WTC11 (cell line): ENCODE measurements at regions not wholly inside any gene's neighbourhood (a gene's known extent, or its start where the extent isn't known, plus 50 kb on each side); places are given as distances from the start of the nearest gene placed in this dataset.

Experiments
- JUN ChIP-seq: sonication (generic); formaldehyde crosslinking; IDR thresholded peaks from 2 replicates; pipeline ENCODE4 v1.8.0; 2023; ENCODE audit warnings: mild to moderate bottlenecking, missing genetic modification reagents
- KAT7 ChIP-seq: sonication (generic); formaldehyde crosslinking; IDR thresholded peaks from 2 replicates; pipeline ENCODE4 v1.8.1; 2023; ENCODE audit warnings: missing genetic modification reagents, mild to moderate bottlenecking, borderline replicate concordance
- TF ChIP-seq, protein P1 (sequence below): fragments of 200-600 bp; IDR thresholded peaks from 2 replicates; pipeline ENCODE4 v1.8.0; 2022; ENCODE audit warnings: antibody characterized with exemption
- TF ChIP-seq, protein P2 (sequence below): sonication (generic); formaldehyde crosslinking; IDR thresholded peaks from 2 replicates; pipeline ENCODE4 v1.8.1; 2023; ENCODE audit warnings: mild to moderate bottlenecking, missing genetic modification reagents
- TF ChIP-seq, protein P3 (sequence below): sonication (generic); formaldehyde crosslinking; IDR thresholded peaks from 2 replicates; pipeline ENCODE4 v1.8.1; 2022; ENCODE audit warnings: low read depth, mild to moderate bottlenecking, moderate library complexity, missing genetic modification reagents, borderline replicate concordance
- TF ChIP-seq, protein P4 (sequence below): sonication (generic); formaldehyde crosslinking; IDR thresholded peaks from 2 replicates; pipeline ENCODE4 v1.8.1; 2023; ENCODE audit warnings: mild to moderate bottlenecking, missing genetic modification reagents

DNA sequence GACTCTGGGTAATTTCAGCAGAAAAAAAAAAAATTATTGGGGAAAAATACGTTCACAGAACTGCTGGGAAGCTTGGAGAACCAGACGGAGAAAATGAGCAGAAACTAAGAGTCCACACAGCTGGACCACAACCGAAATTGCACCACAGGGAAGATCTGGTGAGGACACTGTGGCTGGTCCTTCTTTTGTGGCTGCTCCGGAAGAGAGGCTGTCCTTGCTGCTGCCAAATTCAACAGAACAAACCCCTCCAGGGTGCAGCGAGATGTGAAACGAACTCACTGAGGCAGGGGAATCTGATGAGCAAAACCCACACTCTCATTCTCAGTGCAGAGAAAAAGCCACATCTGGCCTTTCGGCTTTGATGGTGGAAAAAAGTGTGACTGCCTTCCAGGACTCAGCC is 200.0 kb downstream of the ACTL7B start:
- TF ChIP-seq, protein P1, sequence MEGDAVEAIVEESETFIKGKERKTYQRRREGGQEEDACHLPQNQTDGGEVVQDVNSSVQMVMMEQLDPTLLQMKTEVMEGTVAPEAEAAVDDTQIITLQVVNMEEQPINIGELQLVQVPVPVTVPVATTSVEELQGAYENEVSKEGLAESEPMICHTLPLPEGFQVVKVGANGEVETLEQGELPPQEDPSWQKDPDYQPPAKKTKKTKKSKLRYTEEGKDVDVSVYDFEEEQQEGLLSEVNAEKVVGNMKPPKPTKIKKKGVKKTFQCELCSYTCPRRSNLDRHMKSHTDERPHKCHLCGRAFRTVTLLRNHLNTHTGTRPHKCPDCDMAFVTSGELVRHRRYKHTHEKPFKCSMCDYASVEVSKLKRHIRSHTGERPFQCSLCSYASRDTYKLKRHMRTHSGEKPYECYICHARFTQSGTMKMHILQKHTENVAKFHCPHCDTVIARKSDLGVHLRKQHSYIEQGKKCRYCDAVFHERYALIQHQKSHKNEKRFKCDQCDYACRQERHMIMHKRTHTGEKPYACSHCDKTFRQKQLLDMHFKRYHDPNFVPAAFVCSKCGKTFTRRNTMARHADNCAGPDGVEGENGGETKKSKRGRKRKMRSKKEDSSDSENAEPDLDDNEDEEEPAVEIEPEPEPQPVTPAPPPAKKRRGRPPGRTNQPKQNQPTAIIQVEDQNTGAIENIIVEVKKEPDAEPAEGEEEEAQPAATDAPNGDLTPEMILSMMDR = no peak
- TF ChIP-seq, protein P2, sequence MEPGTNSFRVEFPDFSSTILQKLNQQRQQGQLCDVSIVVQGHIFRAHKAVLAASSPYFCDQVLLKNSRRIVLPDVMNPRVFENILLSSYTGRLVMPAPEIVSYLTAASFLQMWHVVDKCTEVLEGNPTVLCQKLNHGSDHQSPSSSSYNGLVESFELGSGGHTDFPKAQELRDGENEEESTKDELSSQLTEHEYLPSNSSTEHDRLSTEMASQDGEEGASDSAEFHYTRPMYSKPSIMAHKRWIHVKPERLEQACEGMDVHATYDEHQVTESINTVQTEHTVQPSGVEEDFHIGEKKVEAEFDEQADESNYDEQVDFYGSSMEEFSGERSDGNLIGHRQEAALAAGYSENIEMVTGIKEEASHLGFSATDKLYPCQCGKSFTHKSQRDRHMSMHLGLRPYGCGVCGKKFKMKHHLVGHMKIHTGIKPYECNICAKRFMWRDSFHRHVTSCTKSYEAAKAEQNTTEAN (CRISPR knock-in tag) = no peak
- no peak for TF ChIP-seq JUN (CRISPR knock-in tag)
- TF ChIP-seq, protein P3, sequence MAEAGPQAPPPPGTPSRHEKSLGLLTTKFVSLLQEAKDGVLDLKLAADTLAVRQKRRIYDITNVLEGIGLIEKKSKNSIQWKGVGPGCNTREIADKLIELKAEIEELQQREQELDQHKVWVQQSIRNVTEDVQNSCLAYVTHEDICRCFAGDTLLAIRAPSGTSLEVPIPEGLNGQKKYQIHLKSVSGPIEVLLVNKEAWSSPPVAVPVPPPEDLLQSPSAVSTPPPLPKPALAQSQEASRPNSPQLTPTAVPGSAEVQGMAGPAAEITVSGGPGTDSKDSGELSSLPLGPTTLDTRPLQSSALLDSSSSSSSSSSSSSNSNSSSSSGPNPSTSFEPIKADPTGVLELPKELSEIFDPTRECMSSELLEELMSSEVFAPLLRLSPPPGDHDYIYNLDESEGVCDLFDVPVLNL (CRISPR knock-in tag) = no peak
- no peak for TF ChIP-seq KAT7 (CRISPR knock-in tag)
- TF ChIP-seq, protein P4, sequence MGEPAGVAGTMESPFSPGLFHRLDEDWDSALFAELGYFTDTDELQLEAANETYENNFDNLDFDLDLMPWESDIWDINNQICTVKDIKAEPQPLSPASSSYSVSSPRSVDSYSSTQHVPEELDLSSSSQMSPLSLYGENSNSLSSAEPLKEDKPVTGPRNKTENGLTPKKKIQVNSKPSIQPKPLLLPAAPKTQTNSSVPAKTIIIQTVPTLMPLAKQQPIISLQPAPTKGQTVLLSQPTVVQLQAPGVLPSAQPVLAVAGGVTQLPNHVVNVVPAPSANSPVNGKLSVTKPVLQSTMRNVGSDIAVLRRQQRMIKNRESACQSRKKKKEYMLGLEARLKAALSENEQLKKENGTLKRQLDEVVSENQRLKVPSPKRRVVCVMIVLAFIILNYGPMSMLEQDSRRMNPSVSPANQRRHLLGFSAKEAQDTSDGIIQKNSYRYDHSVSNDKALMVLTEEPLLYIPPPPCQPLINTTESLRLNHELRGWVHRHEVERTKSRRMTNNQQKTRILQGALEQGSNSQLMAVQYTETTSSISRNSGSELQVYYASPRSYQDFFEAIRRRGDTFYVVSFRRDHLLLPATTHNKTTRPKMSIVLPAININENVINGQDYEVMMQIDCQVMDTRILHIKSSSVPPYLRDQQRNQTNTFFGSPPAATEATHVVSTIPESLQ (CRISPR knock-in tag) = no peak
